HUES6 (cell line): ENCODE measurements at regions not wholly inside any gene's neighbourhood (a gene's known extent, or its start where the extent isn't known, plus 50 kb on each side); places are given as distances from the start of the nearest gene placed in this dataset.

Experiments
- H3K27ac ChIP-seq: 2 replicates; pipeline ENCODE4 v1.7.0; 2013; ENCODE audit warnings: low read depth, mild to moderate bottlenecking, low read length, inconsistent platforms
- H3K27me3 ChIP-seq: 2 replicates; pipeline ENCODE4 v1.6.1; 2013; ENCODE audit warnings: low read length; ENCODE audit not compliant: control insufficient read depth, insufficient read depth
- H3K36me3 ChIP-seq: 2 replicates; pipeline ENCODE4 v1.6.1; 2013; ENCODE audit warnings: low read length; ENCODE audit not compliant: control insufficient read depth, insufficient read depth
- H3K4me1 ChIP-seq: 2 replicates; pipeline ENCODE4 v1.6.1; 2013; ENCODE audit warnings: low read length; ENCODE audit not compliant: control insufficient read depth, insufficient read depth
- H3K4me3 ChIP-seq: 2 replicates; pipeline ENCODE4 v1.5.1; 2013; ENCODE audit warnings: low read depth, low read length
- H3K9ac ChIP-seq: one replicate; pipeline ENCODE4 v1.6.1; 2013; ENCODE audit warnings: mild to moderate bottlenecking, low read length
- H3K9me3 ChIP-seq: 2 replicates; pipeline ENCODE4 v1.6.1; 2013; ENCODE audit warnings: low read depth, low read length; ENCODE audit not compliant: control insufficient read depth, insufficient read depth

DNA sequence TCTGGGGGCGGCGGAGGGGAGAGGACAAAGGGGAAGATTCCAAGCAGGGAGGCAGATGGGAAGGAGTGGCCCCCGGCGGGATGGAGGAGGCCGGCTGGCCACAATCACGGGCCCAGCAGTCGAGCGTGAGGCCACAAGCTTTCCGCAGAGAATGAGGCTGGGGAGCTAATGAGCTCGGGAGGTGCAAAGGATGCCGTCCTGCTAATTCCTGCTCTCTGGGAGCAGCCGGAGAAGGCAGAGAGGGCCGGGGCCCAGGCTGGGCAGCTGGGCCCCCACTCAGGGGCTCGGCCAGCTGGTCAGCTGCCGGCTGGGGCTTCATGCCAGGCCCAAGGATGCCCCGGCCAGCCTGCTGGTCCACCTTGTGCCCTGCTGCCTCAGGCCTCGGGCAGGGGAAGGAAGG, 98.1 kb upstream of the LHX5 start:
- Histone ChIP-seq H3K27me3 (peaks cover 14% of the 10 kb centered on the region), H3K36me3 (no peaks in the 10 kb centered on the region)

DNA sequence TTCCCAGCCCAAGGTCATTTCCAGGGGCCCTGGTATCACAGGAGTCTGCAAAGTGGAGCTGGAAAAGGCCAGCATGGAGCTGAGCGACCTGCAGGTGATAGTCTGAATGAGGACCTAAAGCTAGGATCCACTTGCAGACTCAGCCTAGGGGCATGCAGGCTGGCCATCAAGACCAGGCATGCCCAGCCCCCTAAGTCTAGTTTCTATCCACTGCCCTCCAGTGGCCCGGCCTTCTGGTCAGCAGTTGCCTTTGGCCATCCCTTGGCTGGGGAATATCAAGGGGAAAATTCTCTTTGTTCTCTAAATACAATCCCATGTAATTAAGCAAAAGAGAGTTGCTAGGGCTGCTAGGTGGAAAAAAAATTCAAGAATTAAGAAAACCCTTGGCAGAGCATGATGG, 96.3 kb upstream of the LHX5 start:
- Histone ChIP-seq H3K36me3 (no peaks in the 10 kb centered on the region), H3K9me3 (no peaks in the 10 kb centered on the region), H3K27ac (no peak overlapping the region), H3K9ac (no peak overlapping the region), H3K4me1 (peaks cover 11% of the 10 kb centered on the region; the same call in 1 of the 2 replicates), H3K27me3 (peaks cover 12% of the 10 kb centered on the region), H3K4me3 (no peak overlapping the region)

More for the DNA sequence above, 98.1 kb upstream of the LHX5 start:
- Histone ChIP-seq H3K4me3 (no peak overlapping the region), H3K4me1 (peaks cover 11% of the 10 kb centered on the region; the same call in 1 of the 2 replicates), H3K27ac (no peak overlapping the region), H3K9ac (no peak overlapping the region), H3K9me3 (no peaks in the 10 kb centered on the region)

DNA sequence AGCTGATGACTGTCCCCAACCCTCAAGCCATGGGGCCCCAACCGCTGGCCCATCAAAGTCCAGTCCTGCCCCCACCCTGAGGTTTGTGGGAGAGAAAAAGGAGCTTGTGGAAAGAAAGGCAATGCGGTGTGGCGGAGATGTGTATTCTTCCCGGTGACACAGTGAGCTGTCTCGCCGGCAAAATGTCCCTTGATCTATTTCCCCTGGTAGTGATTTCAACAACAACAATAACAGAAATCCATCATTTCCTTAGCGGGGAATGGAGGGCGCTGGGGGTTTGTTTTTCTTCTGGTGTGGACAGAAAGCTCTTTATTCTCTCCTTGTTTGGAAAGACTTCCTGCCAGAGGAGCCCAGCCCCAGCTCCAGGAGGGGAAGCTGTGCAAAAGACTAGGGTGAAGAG, 93.7 kb upstream of the LHX5 start:
- no peaks in the 10 kb centered on the region for H3K36me3 ChIP-seq
- H3K27ac ChIP-seq = no peak overlapping the region
- H3K4me1 ChIP-seq = peaks cover 15% of the 10 kb centered on the region; the same call in 1 of the 2 replicates
- no peaks in the 10 kb centered on the region for H3K9me3 ChIP-seq
- peaks cover 12% of the 10 kb centered on the region for H3K27me3 ChIP-seq
- H3K4me3 ChIP-seq = no peak overlapping the region
- H3K9ac ChIP-seq = no peak overlapping the region

DNA sequence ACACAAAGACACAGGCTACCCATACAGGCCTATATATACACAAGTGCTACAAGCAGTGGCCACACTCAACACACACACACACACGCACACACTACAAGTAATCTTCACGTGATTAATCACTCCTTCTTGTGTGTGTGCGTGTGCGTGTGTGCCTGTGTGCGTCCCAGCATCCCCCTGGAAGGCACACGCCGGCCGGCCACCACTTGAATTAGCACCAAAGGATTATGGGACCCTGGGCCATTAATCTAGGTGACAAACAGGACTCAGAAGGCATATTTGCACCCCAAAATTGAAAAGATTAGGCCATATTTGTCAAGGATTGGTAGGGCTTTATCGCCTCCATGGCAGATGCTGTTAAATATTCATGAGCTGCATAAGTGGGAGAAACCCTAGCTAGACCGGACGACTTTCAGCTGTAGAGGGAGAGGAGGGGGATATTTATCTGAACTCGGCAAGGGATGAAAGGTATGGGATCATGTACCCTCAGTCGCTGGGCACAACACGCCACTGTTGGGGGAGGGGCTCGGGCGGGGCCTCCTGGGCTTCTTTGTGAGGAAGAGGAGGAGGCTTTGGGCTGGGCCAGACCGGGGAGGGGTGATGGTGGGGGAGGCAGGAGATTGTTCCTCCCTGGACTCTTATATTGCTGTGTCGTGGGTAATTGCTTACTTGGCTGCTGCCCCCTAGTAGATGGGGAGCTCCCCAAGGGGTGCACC, 89.6 kb upstream of the LHX5 start:
- no peaks in the 10 kb centered on the region for H3K36me3 ChIP-seq
- H3K9ac ChIP-seq = no peak overlapping the region
- H3K27me3 ChIP-seq = peaks cover 8% of the 10 kb centered on the region
- H3K4me3 ChIP-seq = no peak overlapping the region
- peaks cover 10% of the 10 kb centered on the region; the same call in 1 of the 2 replicates for H3K4me1 ChIP-seq
- no peaks in the 10 kb centered on the region for H3K9me3 ChIP-seq
- H3K27ac ChIP-seq = no peak overlapping the region

DNA sequence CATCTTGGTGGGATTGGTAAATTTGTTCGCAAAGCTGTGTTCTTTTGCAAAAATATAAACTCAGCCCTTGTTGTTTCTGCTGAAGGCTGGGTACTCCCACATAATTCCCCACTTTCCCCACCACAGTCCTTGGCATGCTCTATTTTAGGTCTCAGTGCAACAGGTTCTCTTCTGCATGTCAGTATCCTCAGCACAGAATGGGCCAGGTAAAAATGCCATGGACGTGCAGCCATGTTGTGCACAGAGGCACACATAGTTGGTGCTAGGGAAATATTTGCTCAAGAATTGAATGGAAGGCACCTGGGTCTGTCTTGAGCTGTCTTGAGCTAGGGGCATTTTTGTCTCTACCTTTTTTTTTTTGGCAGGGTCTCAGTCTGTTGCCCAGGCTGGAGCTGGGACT, 87.8 kb upstream of the LHX5 start:
- H3K27me3 ChIP-seq = peaks cover 8% of the 10 kb centered on the region

DNA sequence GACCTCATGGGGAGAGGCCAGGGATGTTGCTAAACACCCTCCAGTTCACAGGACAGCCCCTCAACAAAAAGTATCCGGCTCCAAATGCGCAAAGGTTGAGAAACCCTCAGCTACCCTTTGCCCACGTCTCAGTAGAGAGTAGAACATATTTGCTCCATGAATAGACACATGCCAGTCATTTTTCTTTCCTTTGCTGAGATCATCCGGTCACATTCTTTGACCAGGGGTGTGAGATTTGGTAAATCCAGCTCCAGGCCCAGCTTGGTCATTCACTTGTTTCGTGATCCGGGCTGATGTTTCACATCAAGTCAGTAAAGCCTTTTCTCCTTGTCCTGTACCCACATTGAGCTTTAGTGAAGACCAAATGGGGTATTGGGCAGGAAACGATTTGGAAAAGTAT, 83.6 kb upstream of the LHX5 start:
- H3K9ac ChIP-seq = no peak overlapping the region

More for the DNA sequence above, 87.8 kb upstream of the LHX5 start:
- no peak overlapping the region for H3K4me3 ChIP-seq
- H3K36me3 ChIP-seq = no peaks in the 10 kb centered on the region
- no peak overlapping the region for H3K9ac ChIP-seq
- no peaks in the 10 kb centered on the region for H3K9me3 ChIP-seq
- H3K4me1 ChIP-seq = peaks cover 3% of the 10 kb centered on the region; the same call in 1 of the 2 replicates
- no peak overlapping the region for H3K27ac ChIP-seq

DNA sequence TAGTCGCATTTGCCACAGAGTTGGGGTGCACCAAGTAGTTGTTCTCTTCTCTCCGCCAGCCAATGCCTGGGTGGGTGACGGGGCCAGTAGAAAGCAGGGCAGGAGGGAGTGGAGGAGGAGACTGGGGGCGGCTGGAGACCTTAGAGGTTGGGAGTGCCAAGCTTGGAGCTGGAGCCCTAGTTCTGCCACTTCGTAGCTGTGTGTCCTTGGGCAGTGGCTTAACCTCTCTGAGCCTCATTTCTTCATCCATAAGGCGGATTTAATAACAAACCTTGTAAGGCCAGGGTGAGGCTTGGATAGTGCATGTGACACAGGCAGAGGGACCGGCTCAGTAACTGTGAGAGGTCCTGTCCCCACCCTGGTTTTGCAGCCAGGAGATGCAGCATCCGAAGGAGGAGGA, 81.1 kb upstream of the LHX5 start:
- Histone ChIP-seq H3K4me1 (peaks cover 1% of the 10 kb centered on the region; the same call in 1 of the 2 replicates), H3K4me3 (no peak overlapping the region), H3K27me3 (peaks cover 7% of the 10 kb centered on the region), H3K36me3 (no peaks in the 10 kb centered on the region), H3K27ac (no peak overlapping the region), H3K9ac (no peak overlapping the region), H3K9me3 (peaks cover 11% of the 10 kb centered on the region; the same call in 1 of the 2 replicates)

More for the DNA sequence above, 83.6 kb upstream of the LHX5 start:
- H3K36me3 ChIP-seq = no peaks in the 10 kb centered on the region
- H3K27ac ChIP-seq = no peak overlapping the region
- H3K27me3 ChIP-seq = peaks cover 5% of the 10 kb centered on the region
- H3K4me3 ChIP-seq = no peak overlapping the region
- H3K4me1 ChIP-seq = no peaks in the 10 kb centered on the region
- H3K9me3 ChIP-seq = no peaks in the 10 kb centered on the region

DNA sequence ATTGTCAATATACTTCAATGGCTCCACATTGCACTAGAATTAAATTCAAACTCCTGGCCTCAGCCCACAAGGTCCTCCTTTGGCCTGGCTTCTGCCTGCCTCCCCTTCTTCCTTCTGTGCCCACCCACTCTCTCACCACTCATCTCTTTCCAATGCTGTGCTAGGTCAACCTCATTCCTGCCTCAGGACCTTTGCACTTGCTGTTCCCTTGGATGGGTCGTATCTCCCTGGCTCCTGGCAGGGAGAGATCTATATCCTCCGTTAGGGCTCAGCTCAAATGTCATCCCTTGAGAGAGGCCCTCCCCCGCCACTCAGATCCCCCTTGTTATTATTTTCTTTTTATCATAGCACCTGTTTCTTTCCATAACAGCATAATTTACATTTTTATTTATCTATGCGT, 79.9 kb upstream of the LHX5 start:
- H3K36me3 ChIP-seq = no peaks in the 10 kb centered on the region
- peaks cover 7% of the 10 kb centered on the region for H3K4me1 ChIP-seq
- peaks cover 11% of the 10 kb centered on the region; the same call in 1 of the 2 replicates for H3K9me3 ChIP-seq
- H3K4me3 ChIP-seq = no peak overlapping the region
- peaks cover 8% of the 10 kb centered on the region for H3K27me3 ChIP-seq
- H3K27ac ChIP-seq = no peak overlapping the region
- no peak overlapping the region for H3K9ac ChIP-seq

DNA sequence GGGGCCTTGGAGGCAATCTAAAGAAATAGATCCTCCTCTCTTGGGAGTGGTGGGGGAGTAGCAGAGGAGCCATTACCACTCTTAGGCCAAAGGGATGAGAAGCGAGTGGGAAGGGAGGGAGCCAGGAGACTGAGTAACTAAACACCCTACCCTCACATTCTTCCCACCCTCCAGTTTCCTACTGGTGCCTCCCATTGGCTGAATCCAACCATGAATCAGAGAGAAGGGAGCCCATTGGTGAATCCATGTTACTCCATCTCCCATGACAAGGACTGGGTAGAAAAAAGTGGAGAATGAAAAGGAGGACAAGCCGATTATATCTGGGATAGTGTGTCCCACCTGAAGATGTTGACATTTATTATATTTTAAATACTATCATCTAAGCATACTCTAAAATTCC, 76.8 kb upstream of the LHX5 start:
- Histone ChIP-seq H3K27ac (no peak overlapping the region), H3K27me3 (peaks cover 8% of the 10 kb centered on the region), H3K4me1 (peaks cover 7% of the 10 kb centered on the region), H3K36me3 (no peaks in the 10 kb centered on the region), H3K4me3 (no peak overlapping the region), H3K9me3 (peaks cover 11% of the 10 kb centered on the region; the same call in 1 of the 2 replicates), H3K9ac (no peak overlapping the region)

DNA sequence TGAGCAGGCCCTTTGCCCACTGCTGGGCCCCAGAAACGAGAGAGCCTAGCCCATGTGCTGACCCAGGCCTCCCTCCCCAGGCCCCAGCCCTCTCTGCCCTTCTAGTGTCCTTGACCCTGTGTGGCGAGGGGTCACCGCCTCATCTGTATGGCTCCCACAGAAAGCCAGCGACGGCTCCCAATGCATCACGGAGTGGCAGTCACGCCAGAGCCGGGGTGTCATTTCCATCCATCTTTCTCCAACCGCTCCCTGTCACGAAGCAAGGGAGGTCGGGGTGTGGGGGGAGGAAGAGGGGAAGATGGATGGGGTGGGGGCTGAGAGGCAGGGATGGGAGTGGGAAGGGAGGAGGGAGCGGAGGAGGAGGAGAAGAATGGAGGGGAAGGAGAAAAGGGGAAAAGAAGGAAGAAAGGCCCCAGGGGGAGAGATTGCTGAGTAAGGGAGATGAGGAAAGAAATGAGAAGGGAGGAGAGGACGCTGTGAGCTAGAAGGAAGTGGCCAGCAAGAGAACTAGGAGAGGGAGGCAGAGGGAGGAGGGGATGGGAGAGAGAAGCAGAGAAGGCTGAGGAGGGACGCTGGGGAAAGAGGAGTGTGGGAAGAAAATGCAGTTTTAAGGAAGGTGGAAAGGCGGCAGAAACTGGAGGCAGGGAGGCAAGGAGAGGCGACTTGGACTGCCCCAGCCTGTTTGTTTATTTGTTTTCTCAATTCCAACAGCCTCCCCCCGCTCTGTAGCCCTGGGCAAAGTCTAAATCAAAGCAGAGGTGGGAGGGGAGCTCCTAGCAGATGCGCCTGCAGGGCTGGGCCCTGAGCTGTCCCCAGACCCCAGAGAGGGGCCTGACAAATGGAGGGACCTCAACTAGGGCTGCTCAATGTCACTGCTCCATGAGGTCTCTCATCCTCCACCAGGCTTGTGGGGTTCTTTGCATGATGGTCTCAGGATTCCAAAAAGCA, 75.5 kb upstream of the LHX5 start:
- peaks cover 7% of the 10 kb centered on the region for H3K4me1 ChIP-seq
- H3K36me3 ChIP-seq = no peaks in the 10 kb centered on the region
- peaks cover 8% of the 10 kb centered on the region for H3K27me3 ChIP-seq
- no peak overlapping the region for H3K9ac ChIP-seq
- H3K4me3 ChIP-seq = no peak overlapping the region
- H3K27ac ChIP-seq = no peak overlapping the region
- H3K9me3 ChIP-seq = peaks cover 11% of the 10 kb centered on the region; the same call in 1 of the 2 replicates

DNA sequence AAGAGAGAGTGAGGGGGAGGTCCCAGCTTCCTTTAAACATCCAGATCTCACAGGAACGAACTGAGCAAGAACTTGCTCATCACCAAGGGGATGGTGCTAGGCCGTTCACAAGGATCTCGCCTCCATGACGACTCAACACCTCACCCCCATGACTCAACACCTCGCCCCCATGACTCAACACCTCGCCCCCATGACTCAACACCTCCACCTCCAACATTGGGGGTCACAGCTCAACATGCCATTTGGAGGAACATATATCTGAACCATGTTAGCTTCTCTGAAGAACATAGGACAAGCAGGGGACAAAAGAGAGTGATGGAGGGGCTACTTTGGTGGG, 66.0 kb upstream of the LHX5 start:
- Histone ChIP-seq H3K36me3 (no peaks in the 10 kb centered on the region), H3K27me3 (peaks cover 10% of the 10 kb centered on the region), H3K9ac (no peak overlapping the region), H3K4me3 (no peak overlapping the region), H3K4me1 (no peaks in the 10 kb centered on the region), H3K9me3 (peaks cover 6% of the 10 kb centered on the region), H3K27ac (no peak overlapping the region)
